ENCODE measurements at regions not wholly inside any gene's neighbourhood (a gene's known extent, or its start where the extent isn't known, plus 50 kb on each side); places are given as distances from the start of the nearest gene placed in this dataset.

- H3K4me1 Mint-ChIP-seq (ENCODE audit: low read depth) = no peaks in the 10 kb centered on the region
- no peaks in the 10 kb centered on the region for H3K36me3 Mint-ChIP-seq (ENCODE audit: low read depth)
- DNase-seq (ENCODE audit: low spot score) = no peak
- H3K27ac Mint-ChIP-seq = no peak overlapping the region
- no peak overlapping the region for H3K4me3 Mint-ChIP-seq
- no peaks in the 10 kb centered on the region for H3K27me3 Mint-ChIP-seq (ENCODE audit: low read depth)
- H3K9me3 Mint-ChIP-seq = no peaks in the 10 kb centered on the region
Measured at GRCh38 chr18:22486667-22487066, 69.0 kb upstream of the CTAGE1 start.

GRCh38 chr18:22488554-22488953, 70.8 kb upstream of the CTAGE1 start:
- DNase-seq (ENCODE audit: low spot score) = no peak
- no peak overlapping the region for H3K27ac Mint-ChIP-seq
- no peaks in the 10 kb centered on the region for H3K9me3 Mint-ChIP-seq
- no peaks in the 10 kb centered on the region for H3K27me3 Mint-ChIP-seq (ENCODE audit: low read depth)
- H3K4me1 Mint-ChIP-seq (ENCODE audit: low read depth) = no peaks in the 10 kb centered on the region
- H3K4me3 Mint-ChIP-seq = no peak overlapping the region
- no peaks in the 10 kb centered on the region for H3K36me3 Mint-ChIP-seq (ENCODE audit: low read depth)

DNA sequence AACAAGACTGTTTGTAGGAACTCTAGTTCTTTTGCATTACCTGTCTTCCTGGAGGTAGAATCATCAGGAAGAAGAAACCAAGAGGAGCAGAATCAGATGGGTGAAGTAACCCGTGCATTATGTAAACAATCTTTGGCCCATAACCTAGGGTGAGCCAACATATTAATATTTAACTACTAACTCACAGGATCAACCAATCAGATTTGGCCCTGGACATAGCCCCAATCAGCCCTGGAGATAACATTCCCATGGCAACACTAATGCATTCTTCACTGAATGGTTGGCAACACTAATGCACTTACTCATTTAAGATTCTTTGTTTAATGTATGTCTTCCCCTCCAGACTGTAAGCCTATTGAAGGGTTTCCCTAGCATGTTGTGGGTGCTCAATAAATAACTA, 72.0 kb upstream of the CTAGE1 start:
- H3K9me3 Mint-ChIP-seq = no peaks in the 10 kb centered on the region
- H3K27ac Mint-ChIP-seq = no peak overlapping the region
- H3K36me3 Mint-ChIP-seq (ENCODE audit: low read depth) = no peaks in the 10 kb centered on the region
- H3K27me3 Mint-ChIP-seq (ENCODE audit: low read depth) = no peaks in the 10 kb centered on the region
- DNase-seq (ENCODE audit: low spot score) = no peak
- H3K4me1 Mint-ChIP-seq (ENCODE audit: low read depth) = no peaks in the 10 kb centered on the region
- no peak overlapping the region for H3K4me3 Mint-ChIP-seq

DNA sequence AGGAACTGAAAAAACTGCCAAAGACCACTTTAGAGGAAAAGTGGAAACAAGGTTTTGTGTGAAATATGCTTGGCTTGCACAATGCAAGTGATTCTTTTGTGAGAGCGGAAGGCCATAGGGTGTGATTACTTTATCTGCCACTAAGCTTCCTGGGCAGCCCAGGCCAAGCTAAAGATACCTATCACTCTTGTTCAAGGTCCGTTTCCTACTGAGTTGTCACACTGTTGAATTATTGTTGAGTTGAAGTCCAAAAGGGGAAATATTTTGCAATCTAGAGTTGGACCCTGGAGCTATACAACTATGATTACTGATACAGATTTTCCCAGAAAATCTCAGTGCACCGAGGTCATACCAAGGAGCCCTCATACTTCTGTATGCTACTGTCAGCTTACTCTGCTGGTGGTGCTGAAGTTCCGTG, 72.7 kb upstream of the CTAGE1 start:
- Mint-ChIP-seq H3K36me3 (ENCODE audit: low read depth) (no peaks in the 10 kb centered on the region), H3K27me3 (ENCODE audit: low read depth) (no peaks in the 10 kb centered on the region), H3K4me1 (ENCODE audit: low read depth) (no peaks in the 10 kb centered on the region), H3K27ac (no peak overlapping the region), H3K4me3 (no peak overlapping the region), H3K9me3 (no peaks in the 10 kb centered on the region)
- DNase-seq (ENCODE audit: low spot score) = no peak

GRCh38 chr18:22493255-22493654, 75.5 kb upstream of the CTAGE1 start:
- Mint-ChIP-seq H3K27me3 (ENCODE audit: low read depth) (no peaks in the 10 kb centered on the region), H3K27ac (no peak overlapping the region), H3K4me1 (ENCODE audit: low read depth) (no peaks in the 10 kb centered on the region), H3K36me3 (ENCODE audit: low read depth) (no peaks in the 10 kb centered on the region), H3K9me3 (peaks cover 4% of the 10 kb centered on the region), H3K4me3 (no peak overlapping the region)
- no peak for DNase-seq (ENCODE audit: low spot score)

DNA sequence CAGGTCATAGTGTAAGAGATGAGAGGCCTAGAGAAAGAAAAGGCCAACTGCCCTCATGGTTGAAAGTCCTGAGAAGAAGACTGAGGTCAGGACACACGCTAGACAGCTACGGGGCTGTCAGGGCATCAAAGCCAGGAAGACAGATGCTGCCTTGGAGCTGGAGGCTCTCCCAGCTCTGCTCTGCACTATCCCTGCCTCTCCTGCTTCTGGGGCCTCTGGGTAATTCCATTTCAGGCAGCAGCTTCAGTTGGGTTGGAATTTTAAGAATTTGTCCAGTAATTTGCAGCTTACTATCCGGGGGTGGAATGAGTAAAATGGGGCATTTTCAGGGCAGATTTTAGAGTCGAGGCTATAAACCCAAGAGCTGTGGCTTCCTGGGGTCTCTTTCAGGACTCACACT, 76.2 kb upstream of the CTAGE1 start:
- DNase-seq (ENCODE audit: low spot score) = no peak
- Mint-ChIP-seq H3K36me3 (ENCODE audit: low read depth) (no peaks in the 10 kb centered on the region), H3K4me3 (no peak overlapping the region), H3K9me3 (peaks cover 4% of the 10 kb centered on the region), H3K4me1 (ENCODE audit: low read depth) (no peaks in the 10 kb centered on the region), H3K27ac (no peak overlapping the region), H3K27me3 (ENCODE audit: low read depth) (no peaks in the 10 kb centered on the region)

GRCh38 chr18:22494771-22495170, 77.1 kb upstream of the CTAGE1 start:
- DNase-seq (ENCODE audit: low spot score) = no peak

GRCh38 chr18:22499421-22499820, 81.7 kb upstream of the CTAGE1 start:
- H3K9me3 Mint-ChIP-seq = peaks cover 4% of the 10 kb centered on the region
- H3K36me3 Mint-ChIP-seq (ENCODE audit: low read depth) = no peaks in the 10 kb centered on the region
- no peak overlapping the region for H3K27ac Mint-ChIP-seq
- H3K4me3 Mint-ChIP-seq = no peak overlapping the region
- no peak for DNase-seq (ENCODE audit: low spot score)
- no peaks in the 10 kb centered on the region for H3K4me1 Mint-ChIP-seq (ENCODE audit: low read depth)
- H3K27me3 Mint-ChIP-seq (ENCODE audit: low read depth) = no peaks in the 10 kb centered on the region

More at GRCh38 chr18:22494771-22495170, 77.1 kb upstream of the CTAGE1 start:
- H3K4me1 Mint-ChIP-seq (ENCODE audit: low read depth) = no peaks in the 10 kb centered on the region
- H3K9me3 Mint-ChIP-seq = peaks cover 4% of the 10 kb centered on the region
- H3K4me3 Mint-ChIP-seq = no peak overlapping the region
- no peaks in the 10 kb centered on the region for H3K36me3 Mint-ChIP-seq (ENCODE audit: low read depth)
- no peak overlapping the region for H3K27ac Mint-ChIP-seq
- no peaks in the 10 kb centered on the region for H3K27me3 Mint-ChIP-seq (ENCODE audit: low read depth)

GRCh38 chr18:22503803-22504202, 86.1 kb upstream of the CTAGE1 start:
- no peaks in the 10 kb centered on the region for H3K27me3 Mint-ChIP-seq (ENCODE audit: low read depth)
- DNase-seq (ENCODE audit: low spot score) = no peak
- no peaks in the 10 kb centered on the region for H3K36me3 Mint-ChIP-seq (ENCODE audit: low read depth)
- H3K4me3 Mint-ChIP-seq = no peak overlapping the region
- H3K4me1 Mint-ChIP-seq (ENCODE audit: low read depth) = no peaks in the 10 kb centered on the region
- no peak overlapping the region for H3K27ac Mint-ChIP-seq
- H3K9me3 Mint-ChIP-seq = no peaks in the 10 kb centered on the region

GRCh38 chr18:22504251-22505030, 86.7 kb upstream of the CTAGE1 start:
- Mint-ChIP-seq H3K27ac (no peak overlapping the region), H3K27me3 (ENCODE audit: low read depth) (no peaks in the 10 kb centered on the region), H3K9me3 (no peaks in the 10 kb centered on the region), H3K4me1 (ENCODE audit: low read depth) (no peaks in the 10 kb centered on the region), H3K36me3 (ENCODE audit: low read depth) (no peaks in the 10 kb centered on the region), H3K4me3 (no peak overlapping the region)
- DNase-seq (ENCODE audit: low spot score) = no peak

- Mint-ChIP-seq H3K9me3 (no peaks in the 10 kb centered on the region), H3K27me3 (ENCODE audit: low read depth) (no peaks in the 10 kb centered on the region), H3K27ac (no peak overlapping the region), H3K4me3 (no peak overlapping the region), H3K4me1 (ENCODE audit: low read depth) (no peaks in the 10 kb centered on the region), H3K36me3 (ENCODE audit: low read depth) (no peaks in the 10 kb centered on the region)
- DNase-seq (ENCODE audit: low spot score) = no peak
Measured at GRCh38 chr18:22505141-22505591, 87.5 kb upstream of the CTAGE1 start.

DNA sequence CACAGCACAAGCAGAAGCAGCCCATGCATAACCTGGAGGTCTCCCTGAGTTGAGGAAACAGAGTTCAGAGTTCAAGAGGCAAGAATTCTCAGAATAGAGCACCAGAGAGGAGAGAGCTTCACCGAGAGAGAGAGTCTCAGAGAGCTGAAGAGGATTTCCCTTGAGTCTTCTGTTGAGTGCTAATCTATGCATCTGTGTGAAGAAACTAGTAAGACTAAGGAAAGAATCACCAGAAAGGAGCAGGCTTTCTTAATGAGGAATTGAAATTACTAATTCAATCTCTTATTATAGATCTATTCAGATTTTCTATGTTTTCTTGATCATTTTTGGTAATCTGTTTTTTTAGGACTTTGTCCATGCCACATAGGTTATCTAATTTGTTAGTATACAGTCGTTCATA, 89.3 kb upstream of the CTAGE1 start:
- DNase-seq (ENCODE audit: low spot score) = no peak
- H3K36me3 Mint-ChIP-seq (ENCODE audit: low read depth) = no peaks in the 10 kb centered on the region
- no peak overlapping the region for H3K4me3 Mint-ChIP-seq
- H3K27me3 Mint-ChIP-seq (ENCODE audit: low read depth) = no peaks in the 10 kb centered on the region
- no peaks in the 10 kb centered on the region for H3K4me1 Mint-ChIP-seq (ENCODE audit: low read depth)
- H3K27ac Mint-ChIP-seq = no peak overlapping the region
- no peaks in the 10 kb centered on the region for H3K9me3 Mint-ChIP-seq

DNA sequence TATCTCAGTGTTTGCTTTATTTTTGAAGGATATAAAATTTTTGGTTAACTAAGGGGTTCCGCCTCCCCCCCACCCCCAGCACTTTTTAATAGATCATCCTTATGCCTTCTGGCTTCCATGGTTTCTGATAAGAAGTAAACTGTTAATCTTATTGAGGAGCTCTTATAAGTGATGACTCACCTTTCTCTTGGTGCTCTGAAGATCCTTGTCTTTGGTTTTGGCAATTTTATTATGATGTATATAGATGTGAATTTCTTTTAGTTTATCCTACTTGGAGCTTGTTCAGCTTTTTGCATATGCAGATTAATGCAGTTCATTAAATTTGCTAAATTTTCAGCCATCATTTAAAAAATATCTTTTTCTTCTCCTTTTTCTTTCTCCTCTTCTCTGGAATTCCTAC, 91.7 kb upstream of the CTAGE1 start:
- no peak overlapping the region for H3K4me3 Mint-ChIP-seq
- no peak for DNase-seq (ENCODE audit: low spot score)
- no peaks in the 10 kb centered on the region for H3K36me3 Mint-ChIP-seq (ENCODE audit: low read depth)
- H3K4me1 Mint-ChIP-seq (ENCODE audit: low read depth) = no peaks in the 10 kb centered on the region
- no peaks in the 10 kb centered on the region for H3K27me3 Mint-ChIP-seq (ENCODE audit: low read depth)
- H3K27ac Mint-ChIP-seq = no peak overlapping the region
- H3K9me3 Mint-ChIP-seq = no peaks in the 10 kb centered on the region

GRCh38 chr18:22510697-22511096, 93.0 kb upstream of the CTAGE1 start:
- H3K36me3 Mint-ChIP-seq (ENCODE audit: low read depth) = no peaks in the 10 kb centered on the region
- no peak for DNase-seq (ENCODE audit: low spot score)
- no peak overlapping the region for H3K4me3 Mint-ChIP-seq
- H3K9me3 Mint-ChIP-seq = peaks cover 1% of the 10 kb centered on the region
- H3K27ac Mint-ChIP-seq = no peak overlapping the region
- H3K27me3 Mint-ChIP-seq (ENCODE audit: low read depth) = no peaks in the 10 kb centered on the region
- no peaks in the 10 kb centered on the region for H3K4me1 Mint-ChIP-seq (ENCODE audit: low read depth)
